ENCODE measurements at regions not wholly inside any gene's neighbourhood (a gene's known extent, or its start where the extent isn't known, plus 50 kb on each side); places are given as distances from the start of the nearest gene placed in this dataset.

GRCh38 chr1:201589186-201589585 is 50.3 kb downstream of the NAV1 start:
- no peak for DNase-seq (ENCODE audit: low read depth)

- DNase-seq (ENCODE audit: low read depth): no peak
Measured at GRCh38 chr1:201590474-201590873, 51.5 kb downstream of the NAV1 start.

- DNase-seq (ENCODE audit: low read depth): no peak
Measured at GRCh38 chr1:201591348-201591747, 52.4 kb downstream of the NAV1 start.

GRCh38 chr1:201591981-201592380 is 53.1 kb downstream of the NAV1 start:
- DNase-seq (ENCODE audit: low read depth): no peak

GRCh38 chr1:201593200-201593921 is 54.4 kb downstream of the NAV1 start:
- peak; percentile 98 for DNase-seq (ENCODE audit: low read depth)

- no peak for DNase-seq (ENCODE audit: low read depth)
Measured at GRCh38 chr1:201594575-201595245, 55.8 kb downstream of the NAV1 start.

GRCh38 chr1:201595381-201595780 is 56.5 kb downstream of the NAV1 start:
- no peak for DNase-seq (ENCODE audit: low read depth)

- DNase-seq (ENCODE audit: low read depth): no peak
Measured at GRCh38 chr1:201596101-201596868, 57.4 kb downstream of the NAV1 start.

- DNase-seq (ENCODE audit: low read depth): no peak
Measured at GRCh38 chr1:201597551-201598230, 58.8 kb downstream of the NAV1 start.

GRCh38 chr1:201598396-201598795 is 59.5 kb downstream of the NAV1 start:
- no peak for DNase-seq (ENCODE audit: low read depth)

- no peak for DNase-seq (ENCODE audit: low read depth)
Measured at GRCh38 chr1:201598973-201599372, 60.0 kb downstream of the NAV1 start.

GRCh38 chr1:201599548-201599947 is 60.6 kb downstream of the NAV1 start:
- DNase-seq (ENCODE audit: low read depth): no peak

- peak; percentile 81 for DNase-seq (ENCODE audit: low read depth)
Measured at GRCh38 chr1:201602413-201603265, 63.7 kb downstream of the NAV1 start.

- DNase-seq (ENCODE audit: low read depth): no peak
Measured at GRCh38 chr1:201603613-201604232, 64.8 kb downstream of the NAV1 start.

GRCh38 chr1:201605385-201606010 is 66.6 kb downstream of the NAV1 start:
- no peak for DNase-seq (ENCODE audit: low read depth)

- DNase-seq (ENCODE audit: low read depth): no peak
Measured at GRCh38 chr1:201606096-201606495, 67.2 kb downstream of the NAV1 start.

- DNase-seq (ENCODE audit: low read depth): no peak
Measured at GRCh38 chr1:201606623-201607022, 67.7 kb downstream of the NAV1 start.

- DNase-seq (ENCODE audit: low read depth): no peak
Measured at GRCh38 chr1:201608635-201609395, 69.9 kb downstream of the NAV1 start.

GRCh38 chr1:201609661-201610318 is 70.9 kb downstream of the NAV1 start:
- DNase-seq (ENCODE audit: low read depth): no peak
